ENCODE measurements at regions not wholly inside any gene's neighbourhood (a gene's known extent, or its start where the extent isn't known, plus 50 kb on each side); places are given as distances from the start of the nearest gene placed in this dataset.

DNA sequence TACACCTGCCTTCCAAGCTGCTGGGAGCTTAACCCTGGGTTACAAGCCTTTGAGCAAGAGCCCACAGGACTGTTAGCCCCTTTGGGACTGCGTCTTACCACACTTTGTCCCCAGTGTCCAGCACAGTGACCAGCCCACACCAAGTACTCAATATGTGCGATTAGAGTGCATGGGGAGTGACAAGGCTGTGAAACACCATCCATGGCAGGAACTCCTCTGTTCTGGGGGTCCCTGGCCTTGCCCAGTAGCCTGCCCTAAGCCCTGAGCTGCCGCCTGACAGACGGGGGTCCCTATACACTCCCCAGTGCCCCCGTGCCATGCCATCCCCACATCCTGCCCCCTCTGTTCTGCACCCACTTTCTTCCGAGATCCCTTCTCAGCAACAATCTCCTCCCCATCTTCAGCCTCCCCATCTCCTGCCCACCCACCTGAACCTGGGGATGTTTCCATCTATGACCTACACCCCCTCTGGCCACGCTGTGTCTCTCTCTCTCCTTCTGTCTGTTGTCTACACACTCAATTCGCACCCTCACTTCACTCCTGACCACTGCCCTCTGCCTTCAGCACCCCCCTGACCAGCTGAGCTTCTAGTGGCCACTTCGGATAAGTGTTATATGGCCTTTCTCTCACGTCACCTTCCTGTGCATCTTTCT lies 112.9 kb upstream of the SMURF2 start:
- no peak overlapping the region for H3K4me3 ChIP-seq (replicated peaks; ENCODE audit: low read depth, low read length)
- no peak for DNase-seq (ENCODE audit: extremely low read depth, low read depth)
- TF ChIP-seq, protein P1, sequence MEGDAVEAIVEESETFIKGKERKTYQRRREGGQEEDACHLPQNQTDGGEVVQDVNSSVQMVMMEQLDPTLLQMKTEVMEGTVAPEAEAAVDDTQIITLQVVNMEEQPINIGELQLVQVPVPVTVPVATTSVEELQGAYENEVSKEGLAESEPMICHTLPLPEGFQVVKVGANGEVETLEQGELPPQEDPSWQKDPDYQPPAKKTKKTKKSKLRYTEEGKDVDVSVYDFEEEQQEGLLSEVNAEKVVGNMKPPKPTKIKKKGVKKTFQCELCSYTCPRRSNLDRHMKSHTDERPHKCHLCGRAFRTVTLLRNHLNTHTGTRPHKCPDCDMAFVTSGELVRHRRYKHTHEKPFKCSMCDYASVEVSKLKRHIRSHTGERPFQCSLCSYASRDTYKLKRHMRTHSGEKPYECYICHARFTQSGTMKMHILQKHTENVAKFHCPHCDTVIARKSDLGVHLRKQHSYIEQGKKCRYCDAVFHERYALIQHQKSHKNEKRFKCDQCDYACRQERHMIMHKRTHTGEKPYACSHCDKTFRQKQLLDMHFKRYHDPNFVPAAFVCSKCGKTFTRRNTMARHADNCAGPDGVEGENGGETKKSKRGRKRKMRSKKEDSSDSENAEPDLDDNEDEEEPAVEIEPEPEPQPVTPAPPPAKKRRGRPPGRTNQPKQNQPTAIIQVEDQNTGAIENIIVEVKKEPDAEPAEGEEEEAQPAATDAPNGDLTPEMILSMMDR (IDR thresholded peaks at IDR 0.05; ENCODE audit: low read depth, low read length, missing control alignments) = no peak

DNA sequence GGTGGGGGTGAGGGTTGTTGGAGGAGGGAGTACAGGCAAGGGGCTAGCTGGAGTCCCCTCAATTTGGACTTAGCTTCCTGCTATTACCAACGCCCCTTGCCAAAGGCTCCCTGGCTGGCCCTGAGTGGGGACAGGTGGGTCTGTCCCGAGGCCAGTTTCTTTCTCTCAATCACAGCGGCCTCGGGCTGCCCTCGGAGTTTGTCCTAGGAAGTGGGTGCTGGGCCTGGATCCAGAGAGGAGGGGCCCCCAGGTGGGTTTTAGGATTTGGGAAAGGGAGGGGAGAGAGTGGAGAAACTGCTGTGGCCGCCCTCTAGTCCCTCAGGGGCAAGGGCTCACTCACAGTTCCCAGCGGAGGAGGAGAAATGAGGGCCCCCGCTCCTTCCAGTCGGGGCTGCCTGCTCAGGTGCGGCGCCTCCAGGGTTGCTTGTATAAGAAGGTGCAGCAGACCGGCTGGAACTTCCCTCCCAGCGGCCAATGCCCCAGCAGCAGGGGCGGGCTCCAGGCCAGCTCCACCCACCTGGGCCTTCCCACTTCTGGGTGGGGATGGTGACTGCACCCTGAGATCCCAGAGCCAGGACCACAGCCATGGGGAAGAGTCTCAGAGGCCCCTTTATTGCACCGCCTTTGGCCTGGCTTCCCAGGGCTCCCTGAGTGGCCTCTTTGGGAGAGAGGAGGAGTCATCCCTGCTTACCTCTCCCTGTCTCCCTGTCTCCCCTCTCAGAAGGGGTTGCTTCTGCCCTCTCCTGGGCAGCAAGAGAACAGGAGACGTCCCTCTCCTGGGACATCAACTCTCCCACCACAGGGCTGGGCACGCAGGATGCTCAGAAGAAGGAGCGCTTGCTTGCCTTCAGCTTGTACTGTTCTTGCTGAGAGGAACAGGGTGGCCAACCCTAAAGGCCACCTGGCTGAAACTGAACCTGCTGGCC lies 112.0 kb upstream of the SMURF2 start:
- TF ChIP-seq, protein P1 (IDR thresholded peaks at IDR 0.05; ENCODE audit: low read depth, low read length, missing control alignments) = peak; percentile 83
- peak; percentile 40 for DNase-seq (ENCODE audit: extremely low read depth, low read depth)
- H3K4me3 ChIP-seq (replicated peaks; ENCODE audit: low read depth, low read length) = no peak overlapping the region

DNA sequence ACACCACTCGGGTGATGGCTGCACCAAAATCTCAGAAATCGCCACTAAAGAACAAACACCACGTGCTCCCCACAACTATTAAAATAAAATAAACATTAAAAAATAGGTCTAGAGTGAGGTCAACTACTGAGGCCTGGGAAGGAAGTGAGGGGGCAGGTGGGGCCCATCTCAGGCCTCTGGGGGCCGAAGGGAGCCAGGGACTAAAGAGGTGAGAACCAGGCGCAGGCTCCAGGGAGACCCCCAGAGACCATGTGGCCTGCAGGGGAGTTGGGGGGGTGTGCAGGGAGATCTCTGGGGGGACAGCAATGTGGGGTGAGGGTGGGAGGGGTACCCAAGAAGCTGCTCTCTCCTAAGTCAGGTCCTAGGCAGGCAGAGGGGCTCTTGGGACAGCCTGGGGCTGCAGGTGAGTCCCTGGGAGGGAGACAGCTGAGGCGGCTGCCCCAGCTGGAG lies 111.3 kb upstream of the SMURF2 start:
- no peak for DNase-seq (ENCODE audit: extremely low read depth, low read depth)
- H3K4me3 ChIP-seq (replicated peaks; ENCODE audit: low read depth, low read length) = no peak overlapping the region
- TF ChIP-seq, protein P1 (IDR thresholded peaks at IDR 0.05; ENCODE audit: low read depth, low read length, missing control alignments) = no peak

DNA sequence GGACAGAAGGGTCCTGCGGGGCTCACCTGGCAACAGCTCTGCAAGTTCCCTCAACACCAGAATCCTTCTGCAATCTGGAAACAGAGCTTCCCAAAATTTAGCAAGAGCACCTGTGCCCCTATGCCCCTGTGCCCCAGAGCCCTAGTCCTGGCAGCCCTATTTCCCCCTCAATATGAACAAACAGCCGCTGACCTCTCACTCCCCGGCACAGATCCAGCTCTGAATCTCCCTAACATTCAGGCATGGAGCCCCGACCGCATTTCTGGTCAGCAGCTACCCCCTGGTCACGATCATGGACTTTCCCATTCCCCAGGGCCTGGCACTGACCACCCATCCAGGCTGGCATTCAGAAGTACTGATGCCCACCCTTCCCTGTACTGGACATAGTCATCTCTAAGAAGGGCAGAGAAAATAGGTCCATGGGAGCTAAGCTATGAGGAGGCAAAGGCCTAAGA lies 110.8 kb upstream of the SMURF2 start:
- TF ChIP-seq, protein P1 (IDR thresholded peaks at IDR 0.05; ENCODE audit: low read depth, low read length, missing control alignments) = no peak
- DNase-seq (ENCODE audit: extremely low read depth, low read depth) = no peak
- no peak overlapping the region for H3K4me3 ChIP-seq (replicated peaks; ENCODE audit: low read depth, low read length)

GRCh38 chr17:64771980-64772844 lies 110.1 kb upstream of the SMURF2 start:
- DNase-seq (ENCODE audit: extremely low read depth, low read depth) = no peak
- H3K4me3 ChIP-seq (replicated peaks; ENCODE audit: low read depth, low read length) = no peak overlapping the region
- TF ChIP-seq, protein P1 (IDR thresholded peaks at IDR 0.05; ENCODE audit: low read depth, low read length, missing control alignments) = no peak

- H3K4me3 ChIP-seq (replicated peaks; ENCODE audit: low read depth, low read length) = no peak overlapping the region
- no peak for DNase-seq (ENCODE audit: extremely low read depth, low read depth)
- TF ChIP-seq, protein P1 (IDR thresholded peaks at IDR 0.05; ENCODE audit: low read depth, low read length, missing control alignments) = no peak
Observed at GRCh38 chr17:64769712-64770111, 107.6 kb upstream of the SMURF2 start.

All from HFF-Myc (cell line).